Ureter (tissue), 1 donor: ENCODE measurements at regions not wholly inside any gene's neighbourhood (a gene's known extent, or its start where the extent isn't known, plus 50 kb on each side); places are given as distances from the start of the nearest gene placed in this dataset.
"Not testable (repeated sequence)": the region's sequence is repeated elsewhere in the genome, so short reads cannot be mapped to it uniquely, and the experiment has no call there.

Source experiments
- DNase-seq: peaks from one replicate; pipeline ENCODE4 v3.0.0-alpha.2; 2020; ENCODE audit warnings: low spot score
- donor health status: DM: yes; HTN: yes; CAD: no.

DNA sequence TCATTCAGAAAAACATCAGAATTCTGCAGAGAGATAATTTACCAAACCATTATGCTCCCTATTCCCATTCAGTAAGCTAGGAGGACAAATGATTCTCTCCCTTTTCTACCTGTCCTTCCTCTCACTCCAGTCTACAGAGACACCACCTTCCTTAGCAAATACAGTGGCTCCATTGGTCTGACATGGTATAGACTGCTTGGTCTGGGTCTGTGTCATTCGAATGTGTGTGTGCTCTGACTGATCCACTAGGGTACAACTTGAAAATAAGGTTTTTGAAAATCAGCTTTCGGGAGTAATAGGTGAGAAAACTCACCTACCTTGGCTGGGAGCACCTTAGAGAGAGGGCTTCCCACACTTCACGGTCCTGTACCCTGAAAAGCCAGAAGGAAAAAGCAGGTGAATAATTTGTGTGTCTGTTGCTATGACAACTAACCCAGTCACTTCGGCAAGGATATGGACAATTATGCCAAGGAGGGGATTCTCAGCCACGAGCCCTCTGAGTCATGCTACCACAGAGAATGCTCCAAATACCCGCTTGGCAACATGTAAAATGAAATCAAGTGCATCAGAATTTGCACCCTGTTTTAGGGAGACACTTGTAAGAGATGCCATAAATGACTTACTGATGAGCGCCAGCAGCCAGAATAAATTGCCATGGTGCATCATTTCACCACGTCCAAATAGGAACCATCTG is 114.5 kb upstream of the PRKCQ start:
- DNase-seq, result no peak

DNA sequence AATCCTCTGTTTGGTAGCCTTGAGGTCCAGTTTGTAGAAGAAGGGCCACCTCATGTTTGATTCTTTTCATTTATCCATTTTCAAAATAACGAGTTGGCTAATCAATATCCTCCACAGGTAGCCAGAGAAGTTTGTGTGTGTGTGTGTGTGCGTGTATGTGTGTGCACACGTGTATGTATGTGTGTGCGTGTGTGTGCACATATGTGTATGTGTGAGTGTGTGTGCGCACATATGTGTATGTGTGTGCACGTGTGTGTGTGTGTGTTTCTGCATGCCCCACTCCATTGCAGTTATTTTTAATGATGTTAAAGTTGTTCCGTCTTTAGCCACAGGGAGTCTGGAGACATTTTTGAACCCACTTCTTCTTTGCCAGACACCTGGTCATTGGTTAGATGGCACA is 112.8 kb upstream of the PRKCQ start:
- DNase-seq, result no peak

DNA sequence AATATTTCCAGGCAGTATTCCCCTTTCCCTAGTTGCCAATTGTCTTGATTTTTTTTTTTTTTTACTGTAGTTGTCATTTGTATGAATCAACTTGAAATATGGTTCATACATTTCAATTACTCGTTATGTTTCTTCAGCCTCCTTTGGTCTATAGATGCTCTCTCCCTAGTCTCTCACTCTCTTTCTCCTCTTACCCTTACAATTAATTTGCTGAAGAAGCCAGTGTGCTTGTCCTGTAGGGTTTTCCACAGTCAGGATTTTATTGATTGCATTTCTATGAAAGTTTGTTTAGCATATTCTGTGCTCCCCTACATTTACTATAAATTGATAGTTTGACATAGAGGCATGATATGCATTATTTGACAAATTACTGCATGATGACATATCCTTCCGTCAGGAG is 112.0 kb upstream of the PRKCQ start:
- DNase-seq, result no peak

DNA sequence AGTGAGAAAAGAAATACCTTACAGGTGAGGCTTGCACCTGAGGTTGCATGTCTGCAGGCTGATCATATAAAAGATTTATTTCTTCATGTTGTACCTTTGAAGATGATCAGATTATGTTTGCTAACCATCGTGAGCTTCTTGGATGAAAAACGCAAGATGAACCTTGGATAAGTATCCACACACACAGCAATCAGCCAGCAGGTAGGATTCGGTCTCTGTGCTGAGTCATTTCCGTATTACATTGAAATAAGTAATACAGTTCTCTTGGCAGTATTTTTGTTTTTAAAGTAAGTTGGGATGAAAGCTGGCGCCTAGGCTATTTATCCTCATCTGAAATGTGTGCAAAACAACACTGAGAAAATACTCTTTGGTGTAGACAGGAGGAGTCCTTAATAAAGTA is 109.0 kb upstream of the PRKCQ start:
- DNase-seq, result no peak

DNA sequence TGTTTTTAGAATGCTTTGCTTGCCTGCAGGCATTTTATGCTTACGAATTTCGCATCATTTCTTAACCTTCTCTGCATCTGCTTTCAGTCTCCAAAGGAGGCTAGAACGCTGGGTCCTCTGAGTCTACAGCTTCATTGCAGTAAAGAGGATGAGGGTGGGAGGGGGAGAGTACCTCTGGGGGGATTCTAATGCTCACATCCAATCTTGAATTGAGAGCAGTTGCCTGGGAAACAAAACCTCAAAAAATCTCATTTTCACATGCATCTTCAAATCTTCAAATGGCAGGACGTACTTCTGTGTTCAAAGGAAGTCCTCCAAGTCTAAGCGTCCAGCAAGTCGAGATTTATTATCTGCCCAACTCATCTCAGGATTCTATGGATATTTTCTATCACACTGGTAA is 100.7 kb upstream of the PRKCQ start:
- no peak for DNase-seq

DNA sequence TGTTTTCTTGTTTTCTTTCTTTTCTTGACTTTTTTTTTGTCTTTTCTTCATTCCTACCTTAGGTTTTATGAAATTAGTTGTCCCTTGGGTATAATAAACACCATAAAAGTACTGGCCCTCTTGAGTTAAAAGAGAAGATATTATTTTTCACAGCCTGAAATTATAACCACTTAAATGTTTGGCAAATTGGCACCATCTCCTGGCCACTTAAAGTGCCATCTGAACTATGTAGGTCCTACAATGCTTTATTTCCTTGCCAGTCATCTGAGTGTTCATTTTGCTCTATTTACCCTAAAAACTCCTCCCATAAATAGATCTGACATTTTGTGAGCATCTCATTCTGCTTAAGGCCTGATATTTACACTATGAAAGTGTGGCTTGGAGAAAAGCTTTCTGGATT is 98.9 kb upstream of the PRKCQ start:
- DNase-seq, result no peak

DNA sequence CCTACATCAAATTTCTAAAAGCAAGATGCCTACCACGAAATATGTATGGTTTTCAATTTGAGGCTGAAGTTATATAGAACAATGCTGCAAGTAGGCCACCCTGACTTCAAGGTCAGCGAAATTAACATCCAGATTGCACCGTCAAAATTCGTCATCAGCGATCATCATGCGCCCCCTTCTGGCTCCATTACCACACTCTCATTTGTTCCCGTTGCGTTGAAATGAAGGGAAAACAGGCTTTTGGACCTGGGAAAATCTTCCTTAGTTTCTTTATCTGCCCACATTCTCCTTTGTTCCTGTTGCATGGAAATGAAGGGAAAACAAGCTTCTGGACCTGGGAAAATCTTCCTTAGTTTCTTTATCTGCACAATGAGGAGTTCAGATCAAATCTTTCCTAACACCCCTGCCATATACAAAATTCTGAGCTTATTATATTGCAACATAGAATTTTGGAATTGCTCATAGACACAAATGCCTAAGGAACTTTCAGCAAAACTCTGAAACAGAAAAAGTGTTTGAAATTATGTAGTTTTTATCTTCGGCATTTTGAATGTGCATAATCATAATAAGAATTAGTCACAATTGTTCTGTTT is 98.2 kb upstream of the PRKCQ start:
- DNase-seq, result peak; percentile 52

DNA sequence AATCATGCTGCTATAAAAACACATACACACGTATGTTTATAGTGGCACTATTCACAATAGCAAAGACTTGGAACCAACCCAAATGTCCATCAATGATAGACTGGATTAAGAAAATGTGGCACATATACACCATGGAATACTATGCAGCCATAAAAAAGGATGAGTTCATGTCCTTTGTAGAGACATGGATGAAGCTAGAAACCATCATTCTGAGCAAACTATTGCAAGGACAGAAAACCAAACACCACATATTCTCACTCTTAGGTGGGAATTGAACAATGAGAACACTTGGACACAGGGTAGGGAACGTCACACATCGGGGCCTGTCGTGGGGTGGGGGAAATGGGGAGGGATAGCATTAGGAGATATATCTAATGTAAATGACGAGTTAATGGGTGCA is 97.1 kb upstream of the PRKCQ start:
- not testable (repeated sequence) for DNase-seq

DNA sequence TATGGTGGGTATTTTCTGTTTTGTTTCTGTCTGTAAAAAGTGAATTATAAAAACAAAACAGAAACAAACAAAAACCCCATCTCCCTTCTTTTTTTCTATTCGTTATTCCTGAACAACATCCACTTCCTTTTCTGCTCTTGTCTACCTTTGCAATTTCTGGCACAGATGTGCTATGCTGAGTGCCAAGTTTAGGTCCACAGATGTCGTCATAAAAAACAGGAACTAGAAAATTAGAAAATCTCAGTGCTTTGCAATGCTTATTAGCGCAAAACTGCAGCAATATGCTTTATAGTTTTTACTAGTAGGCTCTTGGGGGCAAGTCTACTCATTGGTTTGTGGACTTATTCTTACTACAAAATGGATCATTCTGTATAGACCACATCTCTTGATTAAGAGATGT is 94.2 kb upstream of the PRKCQ start:
- DNase-seq, result no peak

DNA sequence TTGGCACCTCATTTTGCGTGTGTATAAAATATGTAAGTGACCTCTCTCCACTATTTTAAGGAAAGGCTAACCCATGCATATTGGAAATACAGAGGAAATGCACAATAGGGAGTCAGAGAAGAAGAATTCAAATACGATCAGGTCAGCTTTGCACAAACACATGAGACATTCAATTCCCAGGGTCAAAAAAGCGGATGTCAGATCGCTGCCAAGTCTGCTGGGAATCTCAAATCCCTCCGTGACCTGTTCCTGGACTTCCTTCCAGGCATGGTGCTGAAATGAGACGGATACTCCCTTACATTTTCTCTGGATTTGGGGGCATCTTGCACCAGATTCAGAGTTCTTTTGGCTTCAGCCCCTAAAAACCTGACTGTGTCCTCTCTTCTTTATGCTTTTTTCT is 91.9 kb upstream of the PRKCQ start:
- DNase-seq, result no peak

DNA sequence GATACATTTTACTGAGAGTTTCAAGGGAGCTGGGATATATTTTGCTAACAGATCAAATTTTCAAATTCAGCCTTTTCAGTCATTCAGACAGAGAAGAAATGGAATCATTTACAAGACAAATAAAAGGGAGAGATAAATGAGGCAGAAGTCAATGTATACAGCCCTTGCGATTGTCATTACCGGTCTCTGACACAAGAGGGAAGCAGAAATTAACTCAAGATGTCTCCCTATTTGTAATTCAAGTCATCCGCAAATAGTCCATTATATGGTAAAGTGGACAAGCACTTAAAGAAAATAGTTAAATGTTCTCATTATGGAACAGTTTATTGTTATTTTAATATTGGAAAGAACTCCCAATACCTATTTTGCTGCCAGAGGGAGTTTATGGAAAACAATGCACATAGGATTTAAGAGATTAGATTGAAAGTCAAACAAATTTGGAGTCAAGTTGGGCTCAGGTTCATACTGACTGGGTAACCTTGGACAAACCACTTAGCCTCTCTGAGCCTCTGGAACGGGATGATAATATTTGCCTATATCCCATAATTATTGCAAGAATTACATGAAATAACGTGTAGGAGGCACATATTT is 89.3 kb upstream of the PRKCQ start:
- DNase-seq, result no peak

DNA sequence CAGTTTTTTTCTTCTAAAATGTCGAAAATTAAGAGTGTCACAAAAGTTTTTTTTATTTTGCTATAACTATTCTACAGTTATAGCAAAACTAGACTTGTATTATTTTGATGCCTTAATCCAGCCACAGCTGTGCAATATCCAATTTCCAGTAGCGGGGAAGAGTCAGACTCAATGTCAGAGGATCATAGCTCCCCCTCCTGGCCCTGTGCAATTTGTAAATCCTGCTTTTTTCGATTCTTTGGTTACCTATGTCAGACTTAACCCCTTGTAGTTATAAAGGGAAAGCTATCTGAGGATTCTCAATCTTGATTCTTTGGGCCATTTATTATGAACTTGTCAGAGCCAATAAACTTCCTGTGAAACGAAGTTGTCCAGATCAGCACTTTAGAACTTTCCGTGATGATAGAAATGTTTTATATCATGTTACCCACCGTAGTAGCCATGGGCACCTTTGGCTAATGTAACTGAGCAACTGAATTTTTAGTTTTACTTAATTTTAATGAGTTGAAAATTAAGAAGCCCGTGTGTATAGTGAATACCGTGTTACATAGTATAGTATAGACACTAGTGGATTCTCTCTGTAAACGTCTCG is 87.7 kb upstream of the PRKCQ start:
- no peak for DNase-seq

DNA sequence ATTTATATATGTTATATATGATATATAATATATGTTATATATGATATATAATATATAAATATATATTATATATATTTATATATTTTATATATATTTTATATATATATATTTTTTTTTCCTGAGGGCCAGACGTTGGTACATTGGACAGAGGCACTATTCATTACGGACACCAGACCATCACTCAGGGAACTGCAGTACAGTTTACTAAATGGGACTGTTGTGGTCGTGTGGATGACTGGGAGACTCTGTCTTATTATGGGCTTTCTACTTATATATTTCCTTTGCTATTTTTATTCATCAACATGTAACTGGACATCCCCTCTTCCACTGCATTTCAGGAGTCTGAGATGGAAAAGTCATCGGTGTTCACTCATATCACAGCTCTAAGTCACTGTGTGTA is 87.1 kb upstream of the PRKCQ start:
- DNase-seq, result no peak

DNA sequence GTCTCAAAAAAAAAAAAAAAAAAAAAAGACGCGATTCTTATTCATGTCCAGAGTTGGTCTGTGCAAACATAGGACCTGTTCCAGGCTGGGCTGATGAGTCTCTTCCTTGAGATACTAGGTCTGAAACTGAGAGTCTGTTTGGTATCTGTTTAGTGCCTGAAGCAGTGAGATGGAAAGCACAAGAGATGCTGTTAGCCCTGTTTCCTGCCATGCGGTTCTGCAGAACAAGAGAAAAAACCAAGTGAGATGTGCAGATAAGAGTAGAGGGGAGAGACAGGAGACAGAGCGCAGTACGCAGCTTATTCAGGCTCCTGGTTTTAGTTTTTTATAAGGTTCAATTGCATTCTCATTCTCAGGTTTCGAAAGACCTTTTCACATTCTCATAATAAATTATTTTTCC is 85.8 kb upstream of the PRKCQ start:
- no peak for DNase-seq

DNA sequence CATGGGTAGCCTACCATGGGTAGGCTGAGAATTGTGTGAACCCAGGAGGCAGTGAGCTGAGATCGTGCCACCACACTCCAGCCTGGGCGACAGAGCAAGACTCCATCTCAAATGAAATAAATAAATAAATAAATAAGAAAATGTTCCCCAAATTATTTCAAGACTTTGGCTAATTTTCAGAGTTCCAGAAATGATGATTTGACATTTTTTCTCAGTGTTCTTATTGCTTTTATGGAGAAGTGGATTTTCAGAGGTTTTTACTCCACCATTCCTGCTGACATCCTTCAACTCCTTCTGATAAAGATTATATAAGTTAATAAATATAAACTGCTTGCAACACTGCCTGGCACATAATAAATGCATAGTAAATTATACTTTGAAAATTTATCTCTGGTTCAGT is 80.4 kb upstream of the PRKCQ start:
- no peak for DNase-seq

DNA sequence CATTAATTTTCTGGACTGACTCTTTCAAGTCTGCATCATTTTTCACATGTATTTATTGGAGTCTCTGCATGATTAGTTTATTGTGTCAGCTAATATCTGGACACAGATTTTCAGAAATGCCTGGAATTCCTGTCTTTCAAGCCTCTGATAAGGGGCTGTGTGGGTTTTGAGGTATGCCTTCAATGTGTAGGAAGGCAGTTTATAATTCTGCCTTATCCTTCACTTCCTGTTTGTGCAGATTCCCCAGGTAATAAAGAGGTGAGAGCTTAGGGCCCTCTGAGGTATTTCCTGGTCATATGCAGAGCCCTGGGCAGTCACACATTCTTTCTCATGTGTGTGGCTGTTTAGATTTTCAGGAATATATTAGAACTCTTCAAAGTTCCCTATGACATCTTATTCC is 79.4 kb upstream of the PRKCQ start:
- DNase-seq, result no peak

DNA sequence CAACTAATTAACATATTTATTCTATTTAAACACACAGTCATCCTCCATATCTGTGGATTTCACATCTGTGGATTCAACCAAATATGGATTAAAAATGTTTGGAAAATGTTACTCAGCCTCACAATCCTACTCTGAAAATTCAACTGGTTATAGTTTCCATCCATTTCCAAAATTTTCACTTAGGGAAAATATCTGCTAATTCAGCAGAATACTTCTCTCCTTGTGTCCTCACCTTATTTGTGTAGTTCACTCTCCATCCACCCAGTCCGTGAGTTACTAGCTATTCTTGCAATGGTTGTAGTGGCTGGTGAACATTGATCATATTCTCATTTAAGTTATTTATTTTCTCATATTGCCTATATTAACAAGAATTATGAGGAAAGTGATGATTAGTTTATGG is 77.6 kb upstream of the PRKCQ start:
- DNase-seq, result no peak

DNA sequence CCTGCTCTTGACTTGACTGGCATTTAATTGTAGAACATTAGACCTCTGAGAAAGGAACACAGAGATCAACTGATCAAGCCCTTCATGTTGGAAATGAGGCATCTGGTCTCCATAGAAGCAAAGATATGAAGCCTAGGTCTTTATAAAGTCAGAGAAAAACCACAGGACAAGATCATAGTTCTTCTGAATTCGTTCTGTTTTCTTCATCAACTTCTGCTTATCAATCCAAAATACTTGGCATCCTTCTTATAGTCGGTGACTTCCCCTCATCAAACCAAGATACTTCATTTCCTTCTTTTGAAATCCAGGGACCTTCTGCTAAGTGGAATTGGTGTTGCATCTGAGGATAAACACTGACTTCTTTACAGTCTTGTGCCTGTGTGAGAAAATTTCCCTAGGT is 77.1 kb upstream of the PRKCQ start:
- no peak for DNase-seq

DNA sequence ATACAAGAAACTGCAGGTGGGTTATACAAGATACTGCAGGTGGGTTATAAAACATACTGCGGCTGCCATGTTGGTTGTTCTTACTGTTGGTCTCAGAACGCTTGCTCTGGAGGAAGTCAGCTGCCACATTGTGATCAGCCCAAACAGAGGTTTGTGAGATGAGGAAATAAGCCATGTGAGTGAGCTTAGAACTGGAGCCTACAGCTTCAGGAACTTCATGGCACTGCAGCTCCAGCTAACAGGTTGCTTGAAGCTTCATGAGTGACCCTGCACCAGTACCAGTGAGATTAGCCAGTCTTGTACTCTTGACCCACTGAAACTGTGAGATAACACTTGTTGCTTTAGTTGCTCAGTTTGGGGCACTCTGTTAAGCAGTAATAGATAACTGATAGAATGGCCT is 74.5 kb upstream of the PRKCQ start:
- DNase-seq, result no peak

DNA sequence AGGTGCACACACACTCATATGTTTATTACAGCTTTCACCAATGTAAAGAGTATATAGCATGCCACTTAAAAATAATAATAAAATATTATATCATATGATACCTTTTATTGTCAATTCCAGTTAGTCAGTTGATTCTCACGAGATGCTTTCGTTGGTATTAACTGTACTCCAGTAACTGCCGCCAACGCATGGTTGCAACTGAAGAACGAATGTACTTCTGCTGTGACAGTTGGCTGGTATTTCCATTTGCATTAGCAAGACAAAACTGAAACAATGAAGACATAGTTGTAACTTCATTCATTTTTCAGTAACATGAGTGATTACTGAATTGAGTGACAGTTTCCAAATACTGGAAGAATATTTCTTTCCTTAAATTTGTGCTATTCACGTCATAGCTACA is 70.5 kb upstream of the PRKCQ start:
- no peak for DNase-seq

DNA sequence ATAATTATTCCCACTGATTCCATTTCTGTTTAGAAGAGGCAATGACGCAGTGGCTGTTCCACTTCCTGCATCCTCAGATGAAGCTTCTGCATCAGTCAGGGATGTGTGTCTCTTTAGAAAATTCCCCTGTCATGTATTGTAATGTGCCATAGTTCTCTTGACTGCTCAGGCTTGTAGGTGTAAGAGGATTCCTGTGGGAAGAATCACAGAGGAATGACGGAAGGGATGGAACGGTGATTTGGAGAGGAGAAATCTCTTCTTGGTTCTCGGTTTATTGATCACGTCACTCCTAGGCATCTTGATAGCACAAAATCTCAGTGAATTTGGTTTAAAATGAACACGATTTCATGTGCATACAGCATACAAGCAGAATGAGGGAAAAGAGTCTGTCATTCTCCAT is 69.8 kb upstream of the PRKCQ start:
- DNase-seq, result no peak

DNA sequence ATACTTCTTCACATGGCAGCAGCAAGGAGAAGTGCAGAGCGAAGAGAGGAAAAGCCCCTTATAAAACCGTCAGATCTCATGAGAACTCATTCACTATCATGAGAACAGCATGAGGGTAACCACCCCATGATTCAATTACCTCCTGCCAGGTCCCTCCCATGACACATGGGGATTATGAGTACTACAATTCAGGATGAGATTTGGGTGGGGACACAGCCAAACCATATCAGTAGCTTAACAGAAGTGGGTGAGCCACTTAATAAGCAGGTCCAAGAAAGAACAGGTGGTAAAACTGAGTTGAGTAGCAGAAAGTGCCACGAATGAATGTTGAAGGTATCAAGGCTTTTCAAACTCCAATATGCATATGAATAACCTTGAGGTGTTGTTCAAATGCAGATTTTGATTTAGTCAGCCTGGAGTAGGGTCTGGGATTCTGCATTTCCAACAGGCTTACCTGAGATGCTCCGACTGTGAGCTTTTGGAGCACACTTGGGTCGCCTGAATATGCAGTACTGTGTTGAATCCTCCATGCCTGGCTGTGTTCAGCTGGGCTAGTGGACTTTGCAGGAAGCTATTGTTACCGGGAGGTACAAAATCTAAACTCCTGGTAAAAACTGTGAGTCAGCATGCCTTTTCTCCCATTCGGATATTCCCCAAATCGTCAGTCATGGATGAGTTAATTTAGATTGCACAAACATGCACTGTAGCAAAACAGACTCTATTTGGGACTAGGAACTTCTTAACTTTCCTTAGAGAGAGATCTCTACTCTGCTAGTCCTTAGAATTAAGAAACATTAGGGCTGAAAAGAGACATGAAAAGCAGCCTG is 69.0 kb upstream of the PRKCQ start:
- no peak for DNase-seq
